ENCODE measurements at regions not wholly inside any gene's neighbourhood (a gene's known extent, or its start where the extent isn't known, plus 50 kb on each side); places are given as distances from the start of the nearest gene placed in this dataset.

DNA sequence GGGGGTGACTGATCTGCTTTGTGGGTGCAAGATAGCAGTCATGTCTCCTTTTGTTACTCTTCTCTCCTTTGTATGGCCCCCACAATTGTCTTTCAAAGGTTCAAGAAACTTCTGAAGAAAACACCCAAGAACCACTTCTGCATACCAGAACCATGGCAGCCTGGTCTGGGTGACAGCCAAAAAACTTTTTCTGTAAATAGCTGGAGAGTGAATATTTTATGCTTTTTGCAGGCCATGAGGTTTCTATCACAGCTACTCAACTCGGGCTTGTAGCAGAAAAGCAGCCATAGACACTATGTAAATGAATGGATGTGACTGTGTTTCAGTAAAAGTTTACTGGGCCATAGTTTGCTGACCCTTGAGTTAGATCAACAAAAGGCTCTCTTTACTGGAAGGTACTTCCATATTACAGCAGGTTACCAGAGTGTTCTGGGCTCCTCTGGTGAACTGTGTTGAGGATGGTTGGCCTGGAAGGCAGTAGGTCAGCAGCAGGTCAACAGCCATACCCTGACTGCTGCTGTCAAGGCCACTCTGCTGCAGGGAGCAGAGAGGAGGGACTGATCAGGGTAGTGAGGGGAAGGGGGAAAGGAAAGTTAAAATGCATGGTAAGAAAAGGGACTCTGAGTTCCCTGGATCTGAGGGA, 116.4 kb downstream of the GDAP2 start:
- DNase-seq, result no peak

Data from CD4-positive, alpha-beta T cell treated with Interleukin-21 for 1 hour (primary cell).